HEK293T (cell line): ENCODE measurements at regions not wholly inside any gene's neighbourhood (a gene's known extent, or its start where the extent isn't known, plus 50 kb on each side); places are given as distances from the start of the nearest gene placed in this dataset.

Experiments used
- CTCF ChIA-PET: fragments of 350-600 bp; formaldehyde crosslinking; extraction: SDS; loops from one replicate; lab custom pipeline; 2021; ENCODE audit warnings: antibody characterized with exemption, inconsistent platforms; lab: Yijun Ruan, JAX
- POLR2A ChIA-PET: fragments of 350-600 bp; formaldehyde crosslinking; extraction: SDS; loops from one replicate; lab custom pipeline; 2020; ENCODE audit warnings: antibody characterized with exemption, inconsistent platforms; lab: Yijun Ruan, JAX
- DNase-seq: peaks from one replicate; pipeline ENCODE4 v3.0.0; 2012; ENCODE audit warnings: mixed read lengths; ENCODE audit errors: extremely low spot score
- ARNT ChIP-seq: fragments of 450-650 bp; IDR thresholded peaks from 2 replicates; pipeline ENCODE4 v1.6.1; 2017; ENCODE audit warnings: mild to moderate bottlenecking
- BHLHE40 ChIP-seq: fragments of 450-650 bp; IDR thresholded peaks from 2 replicates; pipeline ENCODE4 v1.6.1; 2016; ENCODE audit warnings: mild to moderate bottlenecking, moderate library complexity, borderline replicate concordance
- CTBP1 ChIP-seq: fragments of 450-650 bp; IDR thresholded peaks from 2 replicates; pipeline ENCODE4 v1.6.1; 2016; ENCODE audit warnings: borderline replicate concordance
- ELF4 ChIP-seq: fragments of 450-650 bp; IDR thresholded peaks from 2 replicates; pipeline ENCODE4 v1.6.1; 2017; ENCODE audit warnings: antibody characterized with exemption
- FOXA1 ChIP-seq: fragments of 450-650 bp; IDR thresholded peaks from 2 replicates; pipeline ENCODE4 v1.6.1; 2016; ENCODE audit warnings: mild to moderate bottlenecking
- FOXK2 ChIP-seq: fragments of 450-650 bp; IDR thresholded peaks from 2 replicates; pipeline ENCODE4 v1.6.1; 2016; ENCODE audit warnings: mild to moderate bottlenecking
- FOXM1 ChIP-seq: fragments of 450-650 bp; IDR thresholded peaks from 2 replicates; pipeline ENCODE4 v1.6.1; 2017; ENCODE audit warnings: mild to moderate bottlenecking, borderline replicate concordance
- HDGF ChIP-seq: fragments of 450-650 bp; IDR thresholded peaks from 2 replicates; pipeline ENCODE4 v1.6.1; 2017; ENCODE audit warnings: antibody characterized with exemption, borderline replicate concordance
- L3MBTL2 ChIP-seq: fragments of 450-650 bp; conservative IDR thresholded peaks from 2 replicates; pipeline ENCODE4 v1.6.1; 2016; ENCODE audit warnings: mild to moderate bottlenecking
- LEF1 ChIP-seq: fragments of 450-650 bp; IDR thresholded peaks from 2 replicates; pipeline ENCODE4 v1.6.1; 2017; ENCODE audit warnings: mild to moderate bottlenecking, borderline replicate concordance
- NFRKB ChIP-seq: fragments of 450-650 bp; IDR thresholded peaks from 2 replicates; pipeline ENCODE4 v1.6.1; 2016; ENCODE audit warnings: mild to moderate bottlenecking, moderate library complexity
- PKNOX1 ChIP-seq: fragments of 450-650 bp; IDR thresholded peaks from 2 replicates; pipeline ENCODE4 v1.6.1; 2016
- SP1 ChIP-seq: fragments of 450-650 bp; IDR thresholded peaks from 2 replicates; pipeline ENCODE4 v1.6.1; 2017
- SUZ12 ChIP-seq: fragments of 450-650 bp; IDR thresholded peaks from 2 replicates; pipeline ENCODE4 v1.6.1; 2016; ENCODE audit warnings: mild to moderate bottlenecking
- TARDBP ChIP-seq: fragments of 450-650 bp; IDR thresholded peaks from 2 replicates; pipeline ENCODE4 v1.6.1; 2016
- ZNF384 ChIP-seq: fragments of 450-650 bp; IDR thresholded peaks from 2 replicates; pipeline ENCODE4 v1.6.1; 2016

- ChIA-PET POLR2A (no interaction called here), CTCF (no interaction called here)
- DNase-seq, result no peak
- TF ChIP-seq TARDBP (no peak), PKNOX1 (no peak), LEF1 (no peak), HDGF (no peak), CTBP1 (no peak), FOXM1 (no peak), FOXK2 (no peak), NFRKB (no peak), BHLHE40 (no peak), ELF4 (no peak), SP1 (no peak), ZNF384 (no peak), L3MBTL2 (no peak), SUZ12 (no peak), FOXA1 (no peak), ARNT (no peak)
Measured at GRCh38 chr3:86826292-86826691, 164.7 kb downstream of the VGLL3 start.

GRCh38 chr3:86815880-86816279 is 175.1 kb downstream of the VGLL3 start:
- ChIA-PET POLR2A (no interaction called here), CTCF (interaction anchor here (0.6 kb wide), 1 partner anchor 97 kb away, joined by 3 read pairs; no protein-coding TSS in a partner anchor)
- TF ChIP-seq LEF1, result no peak
- no peak for TF ChIP-seq FOXM1
- no peak for TF ChIP-seq CTBP1
- TF ChIP-seq ZNF384, result no peak
- TF ChIP-seq BHLHE40, result no peak
- TF ChIP-seq TARDBP, result no peak
- no peak for TF ChIP-seq ELF4
- no peak for TF ChIP-seq PKNOX1
- TF ChIP-seq FOXK2, result no peak
- TF ChIP-seq L3MBTL2, result no peak
- no peak for TF ChIP-seq SP1
- TF ChIP-seq FOXA1, result no peak
- TF ChIP-seq SUZ12, result no peak
- TF ChIP-seq NFRKB, result no peak
- TF ChIP-seq ARNT, result no peak
- no peak for TF ChIP-seq HDGF
- DNase-seq, result no peak

- ChIA-PET CTCF (no interaction called here), POLR2A (no interaction called here)
- TF ChIP-seq BHLHE40, result no peak
- no peak for TF ChIP-seq ZNF384
- TF ChIP-seq FOXA1, result no peak
- TF ChIP-seq FOXM1, result no peak
- TF ChIP-seq PKNOX1, result no peak
- no peak for TF ChIP-seq ELF4
- TF ChIP-seq HDGF, result no peak
- TF ChIP-seq SP1, result no peak
- no peak for TF ChIP-seq LEF1
- no peak for TF ChIP-seq CTBP1
- TF ChIP-seq NFRKB, result no peak
- no peak for TF ChIP-seq FOXK2
- no peak for TF ChIP-seq SUZ12
- TF ChIP-seq ARNT, result no peak
- TF ChIP-seq TARDBP, result no peak
- no peak for TF ChIP-seq L3MBTL2
- no peak for DNase-seq
Measured at GRCh38 chr3:86814918-86815655, 175.9 kb downstream of the VGLL3 start.

- POLR2A ChIA-PET, result no interaction called here
- CTCF ChIA-PET, result no interaction called here
- no peak for TF ChIP-seq FOXK2
- TF ChIP-seq ELF4, result no peak
- no peak for TF ChIP-seq SUZ12
- TF ChIP-seq ZNF384, result no peak
- TF ChIP-seq CTBP1, result no peak
- TF ChIP-seq HDGF, result no peak
- no peak for TF ChIP-seq SP1
- no peak for TF ChIP-seq PKNOX1
- no peak for TF ChIP-seq LEF1
- no peak for TF ChIP-seq L3MBTL2
- TF ChIP-seq BHLHE40, result no peak
- TF ChIP-seq NFRKB, result no peak
- no peak for TF ChIP-seq FOXM1
- no peak for TF ChIP-seq TARDBP
- TF ChIP-seq FOXA1, result no peak
- no peak for TF ChIP-seq ARNT
Measured at GRCh38 chr3:86814321-86814720, 176.6 kb downstream of the VGLL3 start.

GRCh38 chr3:86801921-86802320 is 189.0 kb downstream of the VGLL3 start:
- no peak for DNase-seq
- ChIA-PET POLR2A (no interaction called here), CTCF (no interaction called here)
- TF ChIP-seq FOXA1 (no peak), ELF4 (no peak), LEF1 (no peak), SUZ12 (no peak), SP1 (no peak), FOXM1 (no peak), ZNF384 (no peak), L3MBTL2 (no peak), HDGF (no peak), TARDBP (no peak), PKNOX1 (no peak), NFRKB (no peak), BHLHE40 (no peak), ARNT (no peak), CTBP1 (no peak), FOXK2 (no peak)

More at GRCh38 chr3:86814321-86814720, 176.6 kb downstream of the VGLL3 start:
- DNase-seq, result no peak
